ENCODE measurements at regions not wholly inside any gene's neighbourhood (a gene's known extent, or its start where the extent isn't known, plus 50 kb on each side); places are given as distances from the start of the nearest gene placed in this dataset.
"Not testable (repeated sequence)": the region's sequence is repeated elsewhere in the genome, so short reads cannot be mapped to it uniquely, and the experiment has no call there.

DNA sequence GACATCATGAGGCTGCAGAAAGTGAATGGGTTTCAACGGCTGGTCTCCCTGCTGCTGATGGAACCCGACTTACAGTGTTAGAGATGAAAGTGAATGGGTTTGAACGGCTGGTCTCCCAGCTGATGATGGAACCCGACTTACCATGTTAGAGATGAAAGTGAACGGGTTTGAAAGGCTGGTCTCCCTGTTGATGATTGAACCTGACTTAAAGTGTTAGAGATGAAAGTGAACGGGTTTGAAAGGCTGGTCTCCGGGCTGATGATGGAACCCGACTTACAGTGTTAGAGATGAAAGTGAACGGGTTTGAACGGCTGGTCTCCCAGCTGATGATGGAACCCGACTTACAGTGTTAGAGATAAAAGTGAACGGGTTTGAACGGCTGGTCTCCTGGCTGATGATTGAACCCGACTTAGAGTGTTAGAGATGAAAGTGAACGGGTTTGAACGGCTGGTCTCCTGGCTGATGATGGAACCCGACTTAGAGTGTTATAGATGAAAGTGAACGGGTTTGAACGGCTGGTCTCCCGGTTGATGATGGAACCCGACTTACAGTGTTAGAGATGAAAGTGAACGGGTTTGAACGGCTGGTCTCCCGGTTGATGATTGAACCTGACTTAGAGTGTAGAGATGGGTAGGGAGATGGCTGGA lies 76.1 kb upstream of the ALKAL2 start:
- H3K4me3 ChIP-seq (replicated peaks; ENCODE audit: low read depth, low read length), result no peak overlapping the region
- DNase-seq (ENCODE audit: extremely low read depth, low read depth), result no peak
- TF ChIP-seq, protein P1, sequence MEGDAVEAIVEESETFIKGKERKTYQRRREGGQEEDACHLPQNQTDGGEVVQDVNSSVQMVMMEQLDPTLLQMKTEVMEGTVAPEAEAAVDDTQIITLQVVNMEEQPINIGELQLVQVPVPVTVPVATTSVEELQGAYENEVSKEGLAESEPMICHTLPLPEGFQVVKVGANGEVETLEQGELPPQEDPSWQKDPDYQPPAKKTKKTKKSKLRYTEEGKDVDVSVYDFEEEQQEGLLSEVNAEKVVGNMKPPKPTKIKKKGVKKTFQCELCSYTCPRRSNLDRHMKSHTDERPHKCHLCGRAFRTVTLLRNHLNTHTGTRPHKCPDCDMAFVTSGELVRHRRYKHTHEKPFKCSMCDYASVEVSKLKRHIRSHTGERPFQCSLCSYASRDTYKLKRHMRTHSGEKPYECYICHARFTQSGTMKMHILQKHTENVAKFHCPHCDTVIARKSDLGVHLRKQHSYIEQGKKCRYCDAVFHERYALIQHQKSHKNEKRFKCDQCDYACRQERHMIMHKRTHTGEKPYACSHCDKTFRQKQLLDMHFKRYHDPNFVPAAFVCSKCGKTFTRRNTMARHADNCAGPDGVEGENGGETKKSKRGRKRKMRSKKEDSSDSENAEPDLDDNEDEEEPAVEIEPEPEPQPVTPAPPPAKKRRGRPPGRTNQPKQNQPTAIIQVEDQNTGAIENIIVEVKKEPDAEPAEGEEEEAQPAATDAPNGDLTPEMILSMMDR (IDR thresholded peaks at IDR 0.05; ENCODE audit: low read depth, low read length, missing control alignments), result no peak

DNA sequence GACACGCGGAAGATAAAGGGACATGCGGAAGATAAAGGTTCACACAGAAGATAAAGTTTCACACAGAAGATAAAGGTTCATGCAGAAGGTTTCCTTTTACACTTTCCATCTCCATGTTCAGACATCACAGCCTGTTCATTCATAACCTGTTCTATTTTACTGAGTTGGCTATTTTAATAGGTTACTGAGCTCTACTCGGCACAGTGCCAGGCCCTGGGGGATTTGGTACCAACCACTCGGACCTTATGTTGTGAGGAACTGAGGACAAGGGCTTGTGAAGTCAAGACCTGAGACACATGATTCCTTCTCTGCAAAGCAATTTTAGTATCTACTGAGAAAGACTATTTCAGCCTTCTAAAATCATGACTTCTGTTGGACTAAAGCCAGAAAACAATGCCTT lies 75.0 kb upstream of the ALKAL2 start:
- no peak for DNase-seq (ENCODE audit: extremely low read depth, low read depth)
- TF ChIP-seq, protein P1 (IDR thresholded peaks at IDR 0.05; ENCODE audit: low read depth, low read length, missing control alignments), result no peak
- H3K4me3 ChIP-seq (replicated peaks; ENCODE audit: low read depth, low read length), result no peak overlapping the region

DNA sequence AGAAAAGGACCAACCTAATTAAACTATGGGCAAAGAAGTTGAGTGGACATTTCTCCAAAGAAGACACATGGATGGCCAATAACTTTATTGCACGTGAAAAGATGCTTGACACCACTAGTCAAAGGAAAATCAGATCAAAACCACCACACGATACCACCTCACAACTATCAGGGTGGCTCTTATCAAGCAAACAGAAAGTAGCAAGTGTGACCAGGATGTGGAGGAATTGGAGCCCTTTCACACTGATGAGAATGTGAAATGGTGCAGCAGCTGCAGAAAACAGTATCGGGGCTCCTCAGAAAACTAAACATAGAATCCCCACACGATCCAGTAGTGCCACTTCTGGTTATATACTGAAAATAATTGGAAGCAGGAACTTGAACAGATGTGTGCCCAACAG lies 72.2 kb upstream of the ALKAL2 start:
- H3K4me3 ChIP-seq (replicated peaks; ENCODE audit: low read depth, low read length), result no peak overlapping the region
- TF ChIP-seq, protein P1 (IDR thresholded peaks at IDR 0.05; ENCODE audit: low read depth, low read length, missing control alignments), result no peak
- DNase-seq (ENCODE audit: extremely low read depth, low read depth), result no peak

DNA sequence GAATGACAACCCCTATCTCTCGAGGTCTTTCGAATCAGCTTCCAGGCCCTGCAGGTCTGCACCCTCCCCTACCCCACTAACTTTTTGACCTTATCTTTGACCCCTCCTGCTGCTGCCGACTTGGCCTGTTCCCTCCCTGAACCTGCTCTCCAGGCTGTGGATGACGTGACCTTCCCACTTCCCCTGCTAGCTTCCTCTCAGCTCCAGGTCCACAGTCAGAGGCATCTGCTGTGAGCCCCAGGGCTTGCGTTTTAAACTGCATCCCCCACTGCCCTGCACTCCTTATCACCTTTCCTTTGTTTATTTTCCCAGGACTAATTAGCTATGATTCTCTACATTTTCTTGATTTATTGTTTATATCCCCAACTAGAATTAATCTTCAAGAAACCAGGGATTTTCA lies 71.2 kb upstream of the ALKAL2 start:
- TF ChIP-seq, protein P1 (IDR thresholded peaks at IDR 0.05; ENCODE audit: low read depth, low read length, missing control alignments), result no peak
- no peak overlapping the region for H3K4me3 ChIP-seq (replicated peaks; ENCODE audit: low read depth, low read length)
- DNase-seq (ENCODE audit: extremely low read depth, low read depth), result no peak

DNA sequence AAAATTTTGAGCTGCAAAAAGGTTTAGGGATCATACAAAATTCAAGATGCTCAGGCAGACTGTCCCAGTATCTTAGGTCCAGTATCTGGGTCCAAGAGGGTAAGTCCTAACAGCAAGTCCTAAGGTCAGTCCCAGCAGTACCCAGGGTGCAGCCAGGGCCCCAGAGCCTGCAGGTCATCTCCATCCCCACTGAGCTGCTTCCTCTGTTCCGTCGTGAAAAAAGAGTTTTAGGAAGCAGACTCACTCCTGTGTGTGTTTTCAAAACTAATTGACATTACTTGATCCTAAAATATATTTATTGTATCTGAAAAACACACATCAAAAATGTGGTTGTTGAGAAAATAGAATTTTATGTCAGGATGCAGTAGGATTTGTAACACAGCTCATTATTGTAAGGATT lies 69.9 kb upstream of the ALKAL2 start:
- H3K4me3 ChIP-seq (replicated peaks; ENCODE audit: low read depth, low read length), result no peak overlapping the region
- no peak for DNase-seq (ENCODE audit: extremely low read depth, low read depth)
- TF ChIP-seq, protein P1 (IDR thresholded peaks at IDR 0.05; ENCODE audit: low read depth, low read length, missing control alignments), result no peak

DNA sequence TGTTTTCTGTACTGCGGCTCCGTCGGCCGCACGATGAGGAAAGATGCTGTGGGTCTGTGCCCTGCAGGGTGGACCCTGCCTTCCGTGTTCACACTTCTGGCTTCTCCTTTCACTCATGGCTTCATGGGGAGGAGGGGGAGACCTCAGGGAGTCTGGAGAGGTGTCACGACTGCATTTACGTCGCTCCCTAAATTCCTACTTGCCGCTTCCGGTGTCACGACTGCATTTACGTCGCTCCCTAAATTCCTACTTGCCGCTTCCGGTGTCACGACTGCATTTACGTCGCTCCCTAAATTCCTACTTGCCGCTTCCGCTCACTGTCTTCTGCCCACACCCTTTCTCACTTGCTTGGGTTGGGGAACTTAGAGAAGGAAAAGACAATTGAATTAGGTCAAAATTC lies 68.4 kb upstream of the ALKAL2 start:
- not testable (repeated sequence) for DNase-seq (ENCODE audit: extremely low read depth, low read depth)

DNA sequence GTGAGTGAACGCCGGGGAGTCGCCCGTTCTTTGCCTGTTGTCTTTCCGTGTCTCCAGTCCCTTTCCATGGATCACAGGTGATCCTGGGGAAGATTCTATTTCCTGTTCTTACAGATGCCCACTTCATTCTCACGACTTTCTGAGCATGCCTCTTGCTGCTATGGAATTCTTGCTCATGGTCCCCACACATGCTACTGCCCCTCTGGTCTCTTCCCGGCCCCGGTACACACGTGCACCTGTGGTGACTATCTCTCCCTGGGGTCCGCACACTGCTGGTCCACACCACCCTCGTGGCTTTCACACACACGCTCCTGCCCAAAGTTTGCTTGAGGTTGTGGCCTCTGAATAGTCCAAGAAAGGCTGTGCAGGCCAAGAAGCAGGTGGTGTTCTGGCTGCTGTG lies 67.9 kb upstream of the ALKAL2 start:
- TF ChIP-seq, protein P1 (IDR thresholded peaks at IDR 0.05; ENCODE audit: low read depth, low read length, missing control alignments), result no peak
- no peak for DNase-seq (ENCODE audit: extremely low read depth, low read depth)
- no peak overlapping the region for H3K4me3 ChIP-seq (replicated peaks; ENCODE audit: low read depth, low read length)

More for the DNA sequence above, 68.4 kb upstream of the ALKAL2 start:
- not testable (repeated sequence) for H3K4me3 ChIP-seq (replicated peaks; ENCODE audit: low read depth, low read length)
